ENCODE measurements at regions not wholly inside any gene's neighbourhood (a gene's known extent, or its start where the extent isn't known, plus 50 kb on each side); places are given as distances from the start of the nearest gene placed in this dataset.

- TF ChIP-seq ZBTB33 (IDR thresholded peaks at IDR 0.05; ENCODE audit: borderline replicate concordance, low read depth) = no peak
- TF ChIP-seq PBX3 (IDR thresholded peaks at IDR 0.05) = no peak
Measured at GRCh38 chr6:62683063-62683462, 397.0 kb upstream of the KHDRBS2 start (continued).

DNA sequence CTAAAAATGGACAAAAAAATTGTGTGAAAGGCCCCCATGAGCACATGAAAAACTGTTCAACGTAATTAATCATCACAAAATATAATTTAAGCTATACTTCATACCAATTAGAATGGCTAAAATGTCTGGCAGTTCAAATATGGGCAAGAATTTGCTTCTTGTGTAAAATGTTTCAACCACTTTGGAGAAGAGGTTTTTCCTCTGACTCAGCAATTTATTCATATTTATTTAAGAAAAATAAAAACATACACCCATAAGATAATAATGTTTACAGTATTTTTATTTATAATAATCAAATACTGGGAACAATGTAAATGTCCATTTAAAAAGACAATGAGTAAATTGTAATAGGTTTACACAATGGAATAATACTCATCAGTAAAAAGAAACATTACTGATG, 395.1 kb upstream of the KHDRBS2 start:
- ChIA-PET CTCF (no interaction called here), POLR2A (no interaction called here)
- 0% methylated on average over 1 of the region's 1 CpG for WGBS (ENCODE audit: low lambda C conversion rate)
- TF ChIP-seq FOXM1 (IDR thresholded peaks at IDR 0.05; ENCODE audit: low read depth) (no peak), USF2 (IDR thresholded peaks at IDR 0.05; ENCODE audit: borderline replicate concordance, low read depth, low read length) (no peak)
- H2AFZ ChIP-seq (ENCODE audit: low read depth) = no peak overlapping the region
- no peaks in the 10 kb centered on the region for H4K20me1 ChIP-seq (ENCODE audit: insufficient read depth)
- H3K9me3 ChIP-seq = 0 out of 2 replicates have a peak, but pooled peaks cover 6% of the 10 kb centered on the region
- H3K9ac ChIP-seq = no peak overlapping the region
- no peak overlapping the region for H3K4me2 ChIP-seq
- H3K36me3 ChIP-seq (replicated peaks in 1 of 2; ENCODE audit: control insufficient read depth in 1 of 2, insufficient read depth in 2 of 2, low read length in 1 of 2) = no peaks in the 10 kb centered on the region
- no peak overlapping the region for H3K4me3 ChIP-seq (ENCODE audit: low read depth in 2 of 2, low read length in 1 of 2)
- DNase-seq = no peak
- no peaks in the 10 kb centered on the region for H3K27me3 ChIP-seq (ENCODE audit: insufficient read depth)
- H3F3A ChIP-seq (replicated peaks; ENCODE audit: insufficient read depth) = no peaks in the 10 kb centered on the region
- no peaks in the 10 kb centered on the region for H3K9me2 ChIP-seq
- no peaks in the 10 kb centered on the region for H3K79me2 ChIP-seq (ENCODE audit: insufficient read depth)
- H3K4me1 ChIP-seq (ENCODE audit: control insufficient read depth in 1 of 2, insufficient read depth in 2 of 2, low read depth in 1 of 2, low read length in 1 of 2) = no peaks in the 10 kb centered on the region
- no peak overlapping the region for H3K27ac ChIP-seq (ENCODE audit: low read depth in 2 of 2, low read length in 1 of 2)

DNA sequence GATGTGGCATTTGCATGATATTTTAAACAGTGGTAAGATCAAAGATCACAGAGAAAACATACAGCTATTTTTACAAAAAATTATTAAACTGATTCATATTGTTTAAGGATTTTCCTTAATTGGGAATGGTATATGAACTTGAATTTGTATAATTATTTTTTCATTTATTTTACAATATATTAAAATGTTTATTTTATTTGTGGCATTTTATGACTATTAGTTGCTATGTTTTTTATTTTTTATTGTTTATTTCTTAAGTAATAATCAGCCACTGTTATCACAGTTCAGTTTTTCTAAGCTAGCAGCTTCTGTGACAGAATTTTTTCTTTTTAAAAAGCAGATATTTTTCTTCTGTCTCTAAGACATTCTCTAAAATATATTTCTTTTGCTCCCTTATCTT, 387.0 kb upstream of the KHDRBS2 start:
- Histone ChIP-seq H3K79me2 (ENCODE audit: insufficient read depth) (no peaks in the 10 kb centered on the region), H2AFZ (ENCODE audit: low read depth) (no peak overlapping the region), H3K9ac (no peak overlapping the region), H3K9me3 (no peaks in the 10 kb centered on the region), H3K9me2 (no peaks in the 10 kb centered on the region), H3F3A (replicated peaks; ENCODE audit: insufficient read depth) (no peaks in the 10 kb centered on the region), H3K27me3 (ENCODE audit: insufficient read depth) (no peaks in the 10 kb centered on the region), H3K36me3 (replicated peaks in 1 of 2; ENCODE audit: control insufficient read depth in 1 of 2, insufficient read depth in 2 of 2, low read length in 1 of 2) (no peaks in the 10 kb centered on the region), H3K27ac (ENCODE audit: low read depth in 2 of 2, low read length in 1 of 2) (no peak overlapping the region), H3K4me1 (ENCODE audit: control insufficient read depth in 1 of 2, insufficient read depth in 2 of 2, low read depth in 1 of 2, low read length in 1 of 2) (no peaks in the 10 kb centered on the region), H4K20me1 (ENCODE audit: insufficient read depth) (no peaks in the 10 kb centered on the region), H3K4me3 (ENCODE audit: low read depth in 2 of 2, low read length in 1 of 2) (no peak overlapping the region), H3K4me2 (no peak overlapping the region)
- DNase-seq = no peak
- TF ChIP-seq ZBTB33 (IDR thresholded peaks at IDR 0.05; ENCODE audit: borderline replicate concordance, low read depth) (no peak), TCF12 (IDR thresholded peaks at IDR 0.05) (no peak)
- ChIA-PET POLR2A (no interaction called here), CTCF (no interaction called here)
